IPS-18c (cell line): ENCODE measurements at regions not wholly inside any gene's neighbourhood (a gene's known extent, or its start where the extent isn't known, plus 50 kb on each side); places are given as distances from the start of the nearest gene placed in this dataset.
"Not testable (repeated sequence)": the region's sequence is repeated elsewhere in the genome, so short reads cannot be mapped to it uniquely, and the experiment has no call there.

ENCODE experiments used
- H3K4me3 ChIP-seq: 2 replicates; pipeline ENCODE4 v1.7.0; 2013; ENCODE audit warnings: low read depth, mild to moderate bottlenecking, low read length, moderate library complexity; ENCODE audit not compliant: insufficient read depth
- H3K9me3 ChIP-seq: one replicate; pipeline ENCODE4 v1.6.1; 2013; ENCODE audit warnings: mild to moderate bottlenecking, low read length, moderate library complexity; ENCODE audit not compliant: control insufficient read depth, insufficient read depth

DNA sequence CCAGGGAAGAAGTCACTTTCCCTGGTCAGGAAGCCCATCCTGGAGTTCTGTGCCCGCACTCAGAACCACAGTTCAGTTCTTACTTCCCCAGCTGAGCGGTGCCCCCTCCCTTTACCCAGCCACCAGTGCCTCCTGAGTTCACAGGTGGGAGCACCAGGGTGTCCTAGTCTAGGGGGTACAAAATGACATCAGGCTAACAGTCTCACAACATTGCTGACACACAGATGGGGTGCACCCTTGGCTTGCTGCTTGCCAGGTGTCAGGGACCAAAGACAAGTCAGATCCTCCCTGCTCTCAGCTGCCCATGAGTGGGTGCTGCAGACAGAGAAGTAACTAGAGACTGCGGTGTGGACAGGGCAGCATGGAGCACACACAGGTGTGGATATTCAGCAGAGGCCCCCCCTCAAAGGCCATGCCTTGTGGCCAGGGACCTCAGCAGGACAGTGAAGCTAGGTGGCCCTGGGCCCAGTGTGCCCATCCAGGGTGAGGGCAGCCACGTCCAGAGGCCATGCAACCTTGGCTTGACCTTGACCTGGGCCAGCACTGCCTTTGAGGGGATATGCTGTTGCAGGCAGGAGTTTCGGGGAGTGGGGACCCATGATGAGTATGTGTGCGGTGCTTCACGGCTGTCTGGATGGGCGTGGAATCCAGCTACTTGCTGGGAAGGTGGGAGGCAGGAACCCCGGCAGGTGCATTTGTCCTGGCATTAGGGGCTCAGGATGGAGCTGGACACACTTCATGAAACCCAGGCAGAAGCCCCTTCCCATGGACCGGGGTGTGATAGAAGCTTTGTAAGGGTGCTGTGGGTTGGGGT lies 110.4 kb upstream of the FRMD1 start:
- H3K4me3 ChIP-seq = no peak overlapping the region
- peaks cover 2% of the 10 kb centered on the region for H3K9me3 ChIP-seq

DNA sequence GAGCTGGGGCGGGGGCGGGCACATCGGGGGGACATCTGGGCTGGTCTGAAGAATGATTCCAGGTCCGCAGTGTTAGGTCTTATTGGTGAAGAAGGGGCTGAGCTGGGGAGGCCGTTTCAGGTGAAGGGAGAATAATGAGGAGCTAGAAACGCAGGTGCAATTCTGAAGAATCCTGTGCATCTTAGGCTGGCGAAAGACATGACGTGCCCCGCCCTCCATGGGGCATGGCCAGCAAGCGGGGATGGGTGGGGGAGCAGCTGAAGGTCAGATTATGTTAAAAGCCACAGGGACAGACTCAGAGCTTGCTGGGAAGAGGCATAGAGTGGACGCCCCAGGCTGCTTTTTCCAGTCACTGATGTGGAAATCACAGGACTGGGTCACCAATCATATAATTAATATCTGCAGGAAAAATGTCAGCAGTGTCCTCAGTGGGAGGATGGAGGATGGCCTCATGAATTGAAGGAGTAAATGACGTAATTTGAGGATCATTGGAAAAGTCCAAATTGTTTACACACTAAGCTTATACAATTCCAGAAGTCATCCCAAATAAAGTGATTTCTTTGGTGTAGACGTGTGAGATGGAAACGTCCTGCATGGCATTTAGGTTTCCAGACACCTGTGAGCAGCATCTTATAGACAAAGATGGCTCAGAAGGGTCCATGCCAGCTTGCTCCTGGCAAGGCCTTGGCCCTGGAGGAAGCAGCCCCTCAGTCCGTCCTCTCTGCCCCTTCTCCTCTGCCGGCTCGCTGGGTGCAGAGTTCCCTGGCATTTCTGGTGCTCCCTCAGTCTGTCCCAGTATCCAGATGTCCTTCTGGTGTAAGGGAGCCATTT lies 109.6 kb upstream of the FRMD1 start:
- Histone ChIP-seq H3K4me3 (no peak overlapping the region), H3K9me3 (peaks cover 2% of the 10 kb centered on the region)

- no peaks in the 10 kb centered on the region for H3K9me3 ChIP-seq
- no peak overlapping the region for H3K4me3 ChIP-seq
These were observed 107.4 kb upstream of the FRMD1 start for GRCh38 chr6:168186438-168186837.

GRCh38 chr6:168186018-168186417 lies 107.0 kb upstream of the FRMD1 start:
- not testable (repeated sequence) for H3K4me3 ChIP-seq, H3K9me3 ChIP-seq

DNA sequence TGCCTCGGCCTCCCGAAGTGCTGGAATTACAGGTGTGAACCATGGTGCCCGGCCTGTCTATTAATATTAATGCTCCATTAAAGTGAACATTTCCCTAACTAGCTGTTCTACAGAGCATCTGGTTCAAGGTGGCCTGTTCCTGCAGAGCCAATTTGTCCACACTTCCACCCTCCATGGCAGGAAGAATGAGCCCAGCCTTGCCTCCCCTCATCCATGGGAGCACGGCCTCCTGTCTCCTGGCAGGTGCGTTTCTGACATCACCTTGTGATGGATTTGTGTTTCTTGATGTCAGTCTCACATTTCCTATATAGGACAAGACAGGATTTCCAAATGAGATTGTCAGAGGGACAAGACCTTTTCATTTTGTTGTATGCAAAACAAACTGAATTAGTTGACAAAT lies 105.7 kb upstream of the FRMD1 start:
- no peaks in the 10 kb centered on the region for H3K9me3 ChIP-seq

DNA sequence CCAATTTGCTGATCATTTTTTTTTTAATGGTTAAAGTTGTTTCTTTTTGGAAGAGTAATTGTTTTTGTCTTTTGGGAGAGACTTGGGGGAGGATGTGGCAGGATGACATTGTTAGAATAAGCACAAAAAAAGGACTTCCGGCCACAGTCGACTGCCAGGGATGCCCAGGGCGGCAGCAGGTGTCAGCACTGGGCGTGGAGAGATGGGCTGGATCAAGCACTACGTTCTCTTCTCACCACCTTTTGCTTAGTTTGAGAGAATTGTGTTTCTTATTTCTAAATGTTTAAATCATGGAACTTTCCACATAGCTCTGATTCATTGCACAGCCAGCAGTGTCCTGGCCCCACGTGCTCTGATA lies 104.6 kb upstream of the FRMD1 start:
- Histone ChIP-seq H3K9me3 (no peaks in the 10 kb centered on the region), H3K4me3 (no peak overlapping the region)

More for the DNA sequence above, 105.7 kb upstream of the FRMD1 start:
- no peak overlapping the region for H3K4me3 ChIP-seq

GRCh38 chr6:168182908-168183612 lies 104.0 kb upstream of the FRMD1 start:
- no peaks in the 10 kb centered on the region for H3K9me3 ChIP-seq
- no peak overlapping the region for H3K4me3 ChIP-seq

GRCh38 chr6:168182366-168182765 lies 103.4 kb upstream of the FRMD1 start:
- no peaks in the 10 kb centered on the region for H3K9me3 ChIP-seq
- no peak overlapping the region for H3K4me3 ChIP-seq

DNA sequence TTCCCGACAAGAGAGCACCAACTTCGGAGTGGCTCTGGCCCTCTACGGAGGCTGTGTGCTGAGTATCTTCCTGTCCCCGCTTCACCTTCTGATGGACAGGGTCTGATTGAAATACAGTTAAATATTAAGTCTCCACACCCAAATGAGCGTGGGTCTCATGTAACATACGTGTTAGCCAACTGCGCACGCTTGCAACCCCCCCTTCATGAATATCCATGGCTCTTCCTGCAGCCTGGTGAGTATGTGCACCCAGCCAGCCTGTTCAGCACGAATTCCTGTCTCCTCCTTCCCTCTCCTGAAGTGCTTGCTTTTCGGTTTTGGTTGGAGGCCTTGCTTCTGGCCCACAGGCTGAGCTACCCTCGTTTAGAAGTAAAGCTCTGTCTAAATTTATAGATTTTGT lies 102.9 kb upstream of the FRMD1 start:
- Histone ChIP-seq H3K4me3 (no peak overlapping the region), H3K9me3 (no peaks in the 10 kb centered on the region)

GRCh38 chr6:168181316-168181715 lies 102.3 kb upstream of the FRMD1 start:
- no peak overlapping the region for H3K4me3 ChIP-seq
- H3K9me3 ChIP-seq = no peaks in the 10 kb centered on the region

DNA sequence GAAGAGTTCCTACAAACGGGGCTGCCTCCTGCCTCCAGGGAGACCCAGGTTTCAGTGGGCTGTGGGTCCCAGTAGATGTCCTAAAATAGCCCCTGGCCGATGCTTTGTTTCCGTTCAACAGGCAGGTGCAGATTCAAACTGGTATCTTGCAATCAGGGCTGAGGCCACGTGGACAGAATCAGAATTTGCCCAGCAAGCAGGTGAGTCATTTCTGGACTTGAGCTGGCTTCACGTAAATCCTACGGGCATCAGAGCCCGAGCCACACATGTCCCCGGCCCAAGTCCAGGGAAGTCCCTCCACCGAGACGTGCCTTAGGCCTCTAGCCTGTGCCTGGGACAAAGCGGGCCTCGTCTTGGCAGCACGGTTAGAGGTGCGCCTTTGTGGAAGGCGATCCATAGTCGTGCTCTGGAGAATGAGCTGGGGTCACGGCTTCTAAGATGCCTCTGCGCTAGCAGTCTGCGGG lies 101.6 kb upstream of the FRMD1 start:
- H3K4me3 ChIP-seq = no peak overlapping the region
- no peaks in the 10 kb centered on the region for H3K9me3 ChIP-seq

- H3K9me3 ChIP-seq = no peaks in the 10 kb centered on the region
These were observed 100.8 kb upstream of the FRMD1 start for GRCh38 chr6:168179702-168180382.

DNA sequence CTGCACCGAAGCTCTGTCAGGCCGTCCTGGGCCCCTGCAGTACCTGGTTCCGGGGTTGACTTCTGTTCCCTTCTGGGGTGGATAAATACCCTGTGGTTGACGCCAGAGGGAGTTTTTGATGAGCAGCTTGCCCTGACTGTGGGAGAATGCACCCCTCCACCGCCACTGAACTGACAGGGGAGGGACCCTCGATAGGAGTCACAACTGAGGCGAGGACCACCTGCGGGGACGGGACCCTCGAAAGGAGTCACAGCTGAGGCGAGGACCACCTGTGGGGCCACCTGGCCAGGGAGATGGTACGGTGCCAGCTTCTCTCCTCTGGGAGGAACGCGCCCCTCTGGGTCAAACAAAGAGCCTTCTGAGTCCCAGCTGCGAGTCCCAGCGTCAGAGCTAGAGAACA lies 100.1 kb upstream of the FRMD1 start:
- Histone ChIP-seq H3K9me3 (no peaks in the 10 kb centered on the region), H3K4me3 (no peak overlapping the region)

More at GRCh38 chr6:168179702-168180382, 100.8 kb upstream of the FRMD1 start:
- H3K4me3 ChIP-seq = no peak overlapping the region

DNA sequence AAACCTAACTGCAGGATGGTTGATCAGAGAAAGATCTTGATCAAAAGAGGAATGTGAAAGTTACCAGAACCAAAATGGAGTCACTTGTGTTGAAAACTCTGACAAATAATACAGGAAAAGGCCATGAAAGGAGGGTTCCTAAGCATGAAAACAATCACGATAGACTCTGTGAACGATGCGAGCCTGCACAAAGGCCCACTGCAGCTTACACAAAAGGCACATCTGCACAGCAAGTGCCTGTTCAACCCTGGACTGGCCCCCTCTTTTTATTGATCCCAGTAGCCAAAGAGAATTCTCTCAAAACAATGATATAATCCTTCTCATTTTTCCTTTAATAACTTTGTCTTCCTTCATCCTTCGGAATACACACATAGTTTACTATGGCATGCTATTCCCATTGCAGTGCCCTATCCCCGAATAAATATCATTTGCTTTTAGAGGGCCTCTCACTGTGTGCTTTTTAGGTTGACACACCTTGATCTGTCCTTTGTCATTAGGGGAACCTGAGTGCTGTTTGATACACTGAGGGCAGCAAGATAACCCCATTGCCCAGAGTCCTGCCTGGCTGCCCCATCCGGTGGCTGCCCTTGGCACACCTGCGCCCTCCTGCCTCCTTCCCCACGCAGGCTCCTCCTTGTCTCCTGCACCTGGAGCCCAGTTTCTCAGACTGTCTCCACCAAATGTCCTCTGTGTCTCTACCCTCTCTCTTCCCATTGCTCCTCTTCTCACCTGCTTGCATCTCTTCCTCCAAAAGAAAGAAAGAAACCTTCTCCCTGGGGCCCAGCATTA lies 98.3 kb upstream of the FRMD1 start:
- H3K4me3 ChIP-seq = no peak overlapping the region

GRCh38 chr6:168171673-168172353 lies 92.8 kb upstream of the FRMD1 start:
- Histone ChIP-seq H3K9me3 (no peaks in the 10 kb centered on the region), H3K4me3 (no peak overlapping the region)

More for the DNA sequence above, 98.3 kb upstream of the FRMD1 start:
- H3K9me3 ChIP-seq = no peaks in the 10 kb centered on the region
